T-cell (primary cell): ENCODE measurements at regions not wholly inside any gene's neighbourhood (a gene's known extent, or its start where the extent isn't known, plus 50 kb on each side); places are given as distances from the start of the nearest gene placed in this dataset.

Experiments used
- ATAC-seq, 4 experiments: fragments of 200-7000 bp in 3 of 4; fragments of 150-1000 bp in 1 of 4; cut with Tn5 transposase; replicated peaks in 1 of 4; 1 replicate in 3 of 4; 2 replicates in 1 of 4; pipeline ENCODE4 v1.10.0; 2021; ENCODE audit warnings: moderate library complexity in 3 of 4, mild to moderate bottlenecking in 2 of 4, moderate number of reproducible peaks in 1 of 4
- CTCF ChIA-PET, 2 donors: fragments of 300-600 bp; sonication (Branson Sonifier 250); formaldehyde crosslinking; loops; one replicate each; lab custom pipeline; 2022; ENCODE audit warnings: antibody characterized with exemption in 2 of 2; lab: Charles Lee
- POLR2A ChIA-PET, 2 donors: fragments of 300-600 bp; sonication (Branson Sonifier 250); formaldehyde crosslinking; loops; one replicate each; lab custom pipeline; 2022; ENCODE audit warnings: antibody characterized with exemption in 2 of 2; lab: Charles Lee
- DNase-seq, 35 experiments: peaks; one replicate each; pipeline versions ENCODE4 v3.0.0 to v3.0.0-alpha.2; 2013 to 2023
- H3K27ac ChIP-seq: one replicate; pipeline ENCODE4 v1.5.1; 2013; ENCODE audit warnings: low read length
- H3K27me3 ChIP-seq, 2 experiments: replicated peaks in 1 of 2; 1 replicate in 1 of 2; 2 replicates in 1 of 2; pipeline versions ENCODE4 v1.6.1 to v1.7.0; 2013; ENCODE audit warnings: low read length in 1 of 2, mixed read lengths in 1 of 2; ENCODE audit not compliant: control insufficient read depth in 2 of 2, insufficient read depth in 2 of 2; ENCODE audit errors: extremely low read depth in 1 of 2
- H3K36me3 ChIP-seq, 2 donors: 1 replicate in 1 of 2; 2 replicates in 1 of 2; pipeline versions ENCODE4 v1.6.1 to v1.7.0; 2013; ENCODE audit warnings: low read length in 1 of 2; ENCODE audit not compliant: control insufficient read depth in 2 of 2, insufficient read depth in 1 of 2; ENCODE audit errors: extremely low read depth in 1 of 2
- H3K4me1 ChIP-seq, 2 experiments: 1 replicate in 1 of 2; 2 replicates in 1 of 2; pipeline versions ENCODE4 v1.6.1 to v1.7.0; 2013; ENCODE audit warnings: low read length in 2 of 2, mixed read lengths in 1 of 2; ENCODE audit not compliant: insufficient read depth in 2 of 2, control insufficient read depth in 1 of 2; ENCODE audit errors: extremely low read depth in 1 of 2
- H3K4me3 ChIP-seq, 2 donors: 1 replicate in 1 of 2; 2 replicates in 1 of 2; pipeline versions ENCODE4 v1.5.1 to v1.7.0; 2013; ENCODE audit warnings: mild to moderate bottlenecking in 2 of 2, low read length in 1 of 2, moderate library complexity in 1 of 2; ENCODE audit not compliant: control insufficient read depth in 1 of 2; ENCODE audit errors: extremely low read depth in 1 of 2
- H3K9me3 ChIP-seq: 2 replicates; pipeline ENCODE4 v1.7.0; 2013
- H3K27ac Mint-ChIP-seq, 2 donors: one replicate each; pipeline ENCODE4 v1.8.0; 2020 to 2021; ENCODE audit warnings: mild to moderate bottlenecking in 2 of 2, mixed read lengths in 2 of 2
- H3K27me3 Mint-ChIP-seq, 2 donors: one replicate each; pipeline ENCODE4 v1.8.0; 2021 to 2022; ENCODE audit warnings: mixed read lengths in 2 of 2
- H3K36me3 Mint-ChIP-seq: one replicate; pipeline ENCODE4 v1.8.0; 2021; ENCODE audit warnings: mixed read lengths
- H3K4me1 Mint-ChIP-seq, 3 donors: one replicate each; pipeline ENCODE4 v1.8.0; 2020 to 2022; ENCODE audit warnings: mixed read lengths in 3 of 3, mild to moderate bottlenecking in 1 of 3
- H3K4me3 Mint-ChIP-seq, 3 donors: one replicate each; pipeline ENCODE4 v1.8.0; 2020 to 2022; ENCODE audit warnings: mild to moderate bottlenecking in 3 of 3, mixed read lengths in 3 of 3, moderate library complexity in 3 of 3
- H3K9me3 Mint-ChIP-seq, 3 donors: one replicate each; pipeline ENCODE4 v1.8.0; 2020 to 2022; ENCODE audit warnings: mixed read lengths in 3 of 3
- WGBS: methylation state at CpG from one replicate; pipeline ENCODE4 v1.1.5; 2013; ENCODE audit warnings: missing lambda C conversion rate; ENCODE audit not compliant: insufficient coverage; 5-methylcytosine and 5-hydroxymethylcytosine counted together

DNA sequence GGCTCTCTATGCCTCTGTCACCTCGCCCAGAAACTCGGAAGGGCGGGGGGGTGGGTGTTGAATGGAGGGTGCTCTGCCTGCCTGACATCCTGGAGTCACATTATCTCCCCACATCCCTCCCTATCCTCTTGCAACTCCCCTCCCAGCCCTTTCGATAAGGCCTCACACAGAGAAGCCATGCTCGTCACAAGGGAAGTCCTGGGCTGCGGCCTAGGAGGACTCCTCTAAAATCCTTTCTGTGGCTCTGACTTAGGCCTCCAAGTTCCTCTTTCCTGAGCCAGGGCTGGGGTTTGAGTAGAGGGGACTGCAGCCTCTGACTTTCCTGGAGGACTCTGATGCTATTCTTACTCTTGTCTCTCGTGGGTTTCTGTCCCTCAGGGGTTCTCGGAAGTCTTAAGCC is 75.0 kb upstream of the PKDCC start:
- Mint-ChIP-seq H3K27ac (no peak overlapping the region), H3K4me1 (no peaks in the 10 kb centered on the region), H3K27me3 (peaks cover 0 to 16% of the 10 kb centered on the region in 2 donors), H3K4me3 (no peak overlapping the region), H3K9me3 (no peaks in the 10 kb centered on the region), H3K36me3 (no peaks in the 10 kb centered on the region)
- WGBS, result 52% methylated on average over 2 of the region's 8 CpGs
- ChIA-PET CTCF (no interaction called here), POLR2A (no interaction called here)
- Histone ChIP-seq H3K4me1 (no peaks in the 10 kb centered on the region), H3K27me3 (peaks cover 0 to 13% of the 10 kb centered on the region in 2 experiments), H3K36me3 (no peaks in the 10 kb centered on the region), H3K9me3 (no peaks in the 10 kb centered on the region), H3K27ac (no peak overlapping the region), H3K4me3 (no peak overlapping the region)
- DNase-seq (no peak), ATAC-seq (no peak)

GRCh38 chr2:41973871-41974270 is 74.0 kb upstream of the PKDCC start:
- Mint-ChIP-seq H3K9me3 (peaks cover 0 to 4% (median 0%) of the 10 kb centered on the region in 3 donors), H3K27me3 (peaks cover 0 to 16% of the 10 kb centered on the region in 2 donors), H3K4me3 (no peak overlapping the region), H3K4me1 (no peaks in the 10 kb centered on the region), H3K27ac (no peak overlapping the region), H3K36me3 (no peaks in the 10 kb centered on the region)
- ChIA-PET POLR2A (no interaction called here), CTCF (interaction anchor here in 1 of 2 donors (0.6 kb wide), 2 partner anchors 10 to 105 kb away, joined by 3 read pairs; no protein-coding TSS in a partner anchor)
- DNase-seq (no peak), ATAC-seq (no peak)
- Histone ChIP-seq H3K4me3 (no peak overlapping the region), H3K27me3 (peaks cover 0 to 13% of the 10 kb centered on the region in 2 experiments), H3K36me3 (no peaks in the 10 kb centered on the region), H3K9me3 (no peaks in the 10 kb centered on the region), H3K4me1 (no peaks in the 10 kb centered on the region), H3K27ac (no peak overlapping the region)
- WGBS, result 100% methylated on average over 1 of the region's 4 CpGs

DNA sequence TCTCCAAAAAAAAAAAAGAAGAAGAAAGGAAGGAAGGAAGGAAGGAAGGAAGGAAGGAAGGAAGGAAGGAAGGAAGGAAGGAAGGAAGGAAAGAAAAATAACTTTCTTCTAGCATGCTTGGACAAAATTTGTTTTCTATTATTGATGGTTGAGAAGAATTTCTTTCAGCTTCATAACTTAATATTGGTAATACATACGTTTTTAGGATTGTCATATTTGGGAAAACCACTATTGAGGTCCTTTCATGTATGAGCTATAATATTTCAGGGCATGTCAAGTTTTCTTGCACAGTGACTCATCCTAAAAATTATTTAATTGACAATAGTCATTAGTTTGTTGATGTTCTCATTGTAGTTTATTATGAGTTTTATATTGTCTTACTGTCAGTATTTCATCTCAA is 66.4 kb upstream of the PKDCC start:
- Mint-ChIP-seq H3K27me3 (peaks cover 1 to 12% of the 10 kb centered on the region in 2 donors), H3K4me1 (no peaks in the 10 kb centered on the region), H3K36me3 (no peaks in the 10 kb centered on the region), H3K4me3 (no peak overlapping the region), H3K27ac (no peak overlapping the region), H3K9me3 (peaks cover 0 to 4% (median 0%) of the 10 kb centered on the region in 3 donors)
- Histone ChIP-seq H3K27me3 (no peaks in the 10 kb centered on the region), H3K9me3 (no peaks in the 10 kb centered on the region), H3K4me3 (no peak overlapping the region), H3K4me1 (no peaks in the 10 kb centered on the region), H3K36me3 (no peaks in the 10 kb centered on the region), H3K27ac (no peak overlapping the region)
- ChIA-PET POLR2A (no interaction called here), CTCF (no interaction called here)
- no peak for DNase-seq
- ATAC-seq, result no peak
- WGBS, result no CpG with 5 or more reads among the region's 1 CpG

GRCh38 chr2:41985573-41986095 is 62.2 kb upstream of the PKDCC start:
- Histone ChIP-seq H3K36me3 (no peaks in the 10 kb centered on the region), H3K27me3 (peaks cover 0 to 4% of the 10 kb centered on the region in 2 experiments), H3K4me3 (no peak overlapping the region), H3K27ac (no peak overlapping the region), H3K4me1 (no peaks in the 10 kb centered on the region), H3K9me3 (no peaks in the 10 kb centered on the region)
- ChIA-PET POLR2A (no interaction called here), CTCF (no interaction called here)
- H3K4me3 Mint-ChIP-seq, result no peak overlapping the region
- 88% methylated on average over 5 of the region's 5 CpGs for WGBS
- H3K4me1 Mint-ChIP-seq, result no peaks in the 10 kb centered on the region
- H3K27me3 Mint-ChIP-seq, result peaks cover 10 to 27% of the 10 kb centered on the region in 2 donors
- H3K36me3 Mint-ChIP-seq, result no peaks in the 10 kb centered on the region
- ATAC-seq (no peak), DNase-seq (no peak)
- H3K9me3 Mint-ChIP-seq, result no peaks in the 10 kb centered on the region
- no peak overlapping the region for H3K27ac Mint-ChIP-seq

DNA sequence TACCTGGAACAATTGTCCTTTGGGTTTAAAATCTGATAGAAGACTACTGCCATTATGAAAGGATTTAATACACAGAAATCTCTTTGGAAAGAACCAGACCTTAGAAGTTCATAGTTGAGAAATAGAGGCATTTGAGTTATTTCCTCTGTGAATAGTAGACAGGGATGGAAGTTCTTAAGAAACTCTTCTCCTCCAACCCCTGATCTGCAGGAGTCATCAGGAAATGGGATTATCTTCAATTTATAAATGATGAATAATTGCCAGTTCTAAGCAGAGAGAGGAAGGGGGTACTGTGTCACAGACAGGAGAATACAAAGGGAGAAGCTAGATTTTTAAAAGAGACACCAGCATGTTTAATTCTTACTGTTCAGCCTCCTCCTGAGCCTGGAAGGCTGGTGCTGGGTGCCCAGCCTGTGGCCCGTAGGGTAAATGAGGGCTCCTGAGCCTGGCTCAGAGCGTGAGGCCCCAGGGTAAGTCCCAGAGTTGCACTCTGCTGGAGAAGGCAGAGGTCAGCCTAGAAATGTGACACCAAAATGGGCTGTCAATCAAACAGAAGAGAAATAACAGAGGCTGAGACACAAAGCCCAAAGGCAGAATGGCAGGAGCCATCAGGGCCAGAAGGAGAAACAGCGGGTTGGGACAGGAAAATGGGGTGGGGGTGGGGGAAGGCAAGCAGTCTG is 58.2 kb upstream of the PKDCC start:
- Histone ChIP-seq H3K27me3 (peaks cover 0 to 12% of the 10 kb centered on the region in 2 experiments), H3K4me3 (no peak overlapping the region), H3K27ac (no peak overlapping the region), H3K36me3 (no peaks in the 10 kb centered on the region), H3K9me3 (no peaks in the 10 kb centered on the region), H3K4me1 (no peaks in the 10 kb centered on the region)
- ChIA-PET POLR2A (no interaction called here), CTCF (no interaction called here)
- ATAC-seq (no peak), DNase-seq (no peak)
- Mint-ChIP-seq H3K27me3 (peaks cover 12 to 29% of the 10 kb centered on the region in 2 donors), H3K9me3 (no peaks in the 10 kb centered on the region), H3K4me3 (no peak overlapping the region), H3K27ac (no peak overlapping the region), H3K4me1 (no peaks in the 10 kb centered on the region), H3K36me3 (no peaks in the 10 kb centered on the region)
- 96% methylated on average over 2 of the region's 3 CpGs for WGBS

- H3K36me3 Mint-ChIP-seq, result no peaks in the 10 kb centered on the region
- ChIA-PET CTCF (no interaction called here), POLR2A (no interaction called here)
- no peaks in the 10 kb centered on the region for H3K4me1 Mint-ChIP-seq
- DNase-seq, result no peak
- Histone ChIP-seq H3K27me3 (peaks cover 0 to 12% of the 10 kb centered on the region in 2 experiments), H3K4me3 (no peak overlapping the region), H3K9me3 (no peaks in the 10 kb centered on the region), H3K36me3 (no peaks in the 10 kb centered on the region), H3K4me1 (no peaks in the 10 kb centered on the region), H3K27ac (no peak overlapping the region)
- H3K9me3 Mint-ChIP-seq, result no peaks in the 10 kb centered on the region
- H3K27me3 Mint-ChIP-seq, result peaks cover 12 to 29% of the 10 kb centered on the region in 2 donors
- no peak overlapping the region for H3K27ac Mint-ChIP-seq
- no peak for ATAC-seq
- no peak overlapping the region for H3K4me3 Mint-ChIP-seq
- WGBS, result 80% methylated on average over 1 of the region's 4 CpGs
These were observed 57.6 kb upstream of the PKDCC start for GRCh38 chr2:41990245-41990644.
